Sigmoid colon (tissue), 6 donors: ENCODE measurements at regions not wholly inside any gene's neighbourhood (a gene's known extent, or its start where the extent isn't known, plus 50 kb on each side); places are given as distances from the start of the nearest gene placed in this dataset.

Experiments used
- DNase-seq: peaks from one replicate; pipeline ENCODE4 v3.0.0-alpha.2; 2019
- H3K27ac ChIP-seq, 4 donors: fragments of 200-600 bp; sonication (generic); one replicate each; pipeline ENCODE4 v1.5.1; 2016 to 2019; ENCODE audit warnings: mild to moderate bottlenecking in 1 of 4
- H3K27me3 ChIP-seq, 3 donors: fragments of 200-600 bp; sonication (generic); one replicate each; pipeline ENCODE4 v1.5.1; 2019; ENCODE audit warnings: mild to moderate bottlenecking in 1 of 3
- H3K36me3 ChIP-seq, 4 donors: fragments of 200-600 bp; sonication (generic); one replicate each; pipeline ENCODE4 v1.5.1; 2016 to 2019
- H3K4me1 ChIP-seq, 4 donors: fragments of 200-600 bp; sonication (generic); one replicate each; pipeline ENCODE4 v1.5.1; 2017 to 2019
- H3K4me3 ChIP-seq, 4 donors: fragments of 200-600 bp; sonication (generic); one replicate each; pipeline ENCODE4 v1.5.1; 2017 to 2019; ENCODE audit warnings: mild to moderate bottlenecking in 2 of 4, moderate library complexity in 1 of 4
- H3K9me3 ChIP-seq, 4 donors: fragments of 200-600 bp in 3 of 4; sonication (generic) in 3 of 4; one replicate each; pipeline versions ENCODE4 v1.5.1 to v1.6.1; 2013 to 2019
- CTCF ChIP-seq, 4 experiments: fragments of 450-650 bp in 3 of 4; fragments of 200-600 bp in 1 of 4; IDR thresholded peaks; one replicate each; pipeline ENCODE4 v1.5.1; 2016 to 2019; ENCODE audit warnings: antibody characterized with exemption in 4 of 4, mild to moderate bottlenecking in 3 of 4, moderate library complexity in 2 of 4
- EP300 ChIP-seq, 4 donors: sonication (generic); formaldehyde crosslinking; IDR thresholded peaks; one replicate each; pipeline ENCODE4 v1.6.1; 2017; ENCODE audit warnings: antibody characterized with exemption in 4 of 4
- POLR2A ChIP-seq, 2 donors: fragments of 450-650 bp; IDR thresholded peaks; one replicate each; pipeline ENCODE4 v1.6.1; 2016; ENCODE audit warnings: antibody characterized with exemption in 2 of 2, mild to moderate bottlenecking in 2 of 2, moderate library complexity in 2 of 2
- POLR2AphosphoS5 ChIP-seq, 4 donors: sonication (generic); formaldehyde crosslinking; IDR thresholded peaks; one replicate each; pipeline ENCODE4 v1.6.1; 2017; ENCODE audit warnings: antibody characterized with exemption in 4 of 4
- WGBS, 2 donors: extraction: QIAGEN DNeasy Blood & Tissue Kit; methylation state at CpG; one replicate each; pipeline ENCODE4 v1.1.7; 2013; 5-methylcytosine and 5-hydroxymethylcytosine counted together
- intact Hi-C: fragments of 100-400 bp; cut with DNase I; formaldehyde crosslinking; loops from one replicate; pipeline ENCODE4 v1.15.1; 2023
- donor health status: healthy with polysubstance abuse.
- donor health status: healthy.

- Histone ChIP-seq H3K9me3 (no peaks in the 10 kb centered on the region), H3K27ac (no peak overlapping the region), H3K27me3 (no peaks in the 10 kb centered on the region), H3K4me3 (no peak overlapping the region), H3K36me3 (no peaks in the 10 kb centered on the region), H3K4me1 (no peaks in the 10 kb centered on the region)
- DNase-seq: no peak
- TF ChIP-seq POLR2A (IDR thresholded peaks at IDR 0.05) (no peak), POLR2AphosphoS5 (IDR thresholded peaks at IDR 0.05) (no peak), EP300 (IDR thresholded peaks at IDR 0.05) (no peak), CTCF (IDR thresholded peaks at IDR 0.05) (no peak)
- intact Hi-C loops: no loop called here
- 81 to 86% methylated on average over 3 of the region's 3 CpGs for WGBS, 2 donors
Observed at GRCh38 chr3:65042675-65043074, 354.9 kb upstream of the ADAMTS9 start.

GRCh38 chr3:65039754-65040210, 352.0 kb upstream of the ADAMTS9 start:
- Histone ChIP-seq H3K4me3 (no peak overlapping the region), H3K27ac (no peak overlapping the region), H3K27me3 (no peaks in the 10 kb centered on the region), H3K4me1 (no peaks in the 10 kb centered on the region), H3K9me3 (no peaks in the 10 kb centered on the region), H3K36me3 (no peaks in the 10 kb centered on the region)
- TF ChIP-seq POLR2AphosphoS5 (IDR thresholded peaks at IDR 0.05) (no peak), POLR2A (IDR thresholded peaks at IDR 0.05) (no peak), EP300 (IDR thresholded peaks at IDR 0.05) (no peak), CTCF (IDR thresholded peaks at IDR 0.05) (no peak)
- WGBS, 2 donors: 94 to 97% methylated on average over 6 of the region's 6 CpGs
- no peak for DNase-seq
- intact Hi-C loops: no loop called here

DNA sequence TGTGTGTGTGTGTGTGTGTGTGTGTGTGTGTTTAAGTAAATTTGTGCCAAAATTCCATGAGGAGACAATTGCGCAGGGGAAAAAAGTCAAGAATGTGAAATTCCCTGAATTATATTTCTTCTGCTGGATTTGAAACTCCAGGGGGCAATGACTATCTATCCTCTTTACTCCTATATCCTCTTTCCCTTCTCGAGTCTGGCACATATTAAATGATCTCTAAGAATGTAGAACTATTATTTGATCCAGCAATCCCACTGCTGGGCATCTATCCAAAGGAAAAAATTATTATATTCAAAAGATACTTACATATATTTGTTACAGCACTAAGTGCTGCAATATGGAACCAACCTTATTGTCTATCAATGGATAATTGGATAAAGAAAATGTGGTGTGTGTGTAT, 350.1 kb upstream of the ADAMTS9 start:
- TF ChIP-seq POLR2A (IDR thresholded peaks at IDR 0.05) (no peak), CTCF (IDR thresholded peaks at IDR 0.05) (no peak), POLR2AphosphoS5 (IDR thresholded peaks at IDR 0.05) (no peak), EP300 (IDR thresholded peaks at IDR 0.05) (no peak)
- Histone ChIP-seq H3K27ac (no peak overlapping the region), H3K4me3 (no peak overlapping the region), H3K36me3 (no peaks in the 10 kb centered on the region), H3K4me1 (no peaks in the 10 kb centered on the region), H3K27me3 (no peaks in the 10 kb centered on the region), H3K9me3 (no peaks in the 10 kb centered on the region)
- WGBS, 2 donors: 69 to 84% methylated on average over 2 of the region's 2 CpGs
- intact Hi-C loops: no loop called here
- DNase-seq: no peak

GRCh38 chr3:65035246-65035645, 347.4 kb upstream of the ADAMTS9 start:
- peaks cover 0 to 5% (median 0%) of the 10 kb centered on the region in 4 donors for H3K4me1 ChIP-seq
- intact Hi-C loops: no loop called here
- 93 to 95% methylated on average over 2 of the region's 2 CpGs for WGBS, 2 donors
- no peak overlapping the region for H3K4me3 ChIP-seq
- no peaks in the 10 kb centered on the region for H3K27me3 ChIP-seq
- no peaks in the 10 kb centered on the region for H3K36me3 ChIP-seq
- no peak for DNase-seq
- no peak for TF ChIP-seq POLR2A (IDR thresholded peaks at IDR 0.05)
- TF ChIP-seq POLR2AphosphoS5 (IDR thresholded peaks at IDR 0.05): no peak
- TF ChIP-seq EP300 (IDR thresholded peaks at IDR 0.05): no peak
- TF ChIP-seq CTCF (IDR thresholded peaks at IDR 0.05): no peak
- no peaks in the 10 kb centered on the region for H3K9me3 ChIP-seq
- no peak overlapping the region for H3K27ac ChIP-seq

- 71 to 94% methylated on average over 2 of the region's 2 CpGs for WGBS, 2 donors
- intact Hi-C loops: no loop called here
Observed at GRCh38 chr3:65033576-65033975, 345.8 kb upstream of the ADAMTS9 start.

More at GRCh38 chr3:65033576-65033975, 345.8 kb upstream of the ADAMTS9 start:
- H3K9me3 ChIP-seq: no peaks in the 10 kb centered on the region
- DNase-seq: no peak
- H3K36me3 ChIP-seq: no peaks in the 10 kb centered on the region
- no peak for TF ChIP-seq POLR2A (IDR thresholded peaks at IDR 0.05)
- TF ChIP-seq EP300 (IDR thresholded peaks at IDR 0.05): no peak
- TF ChIP-seq POLR2AphosphoS5 (IDR thresholded peaks at IDR 0.05): no peak
- TF ChIP-seq CTCF (IDR thresholded peaks at IDR 0.05): no peak
- no peak overlapping the region for H3K4me3 ChIP-seq
- H3K27ac ChIP-seq: no peak overlapping the region
- H3K4me1 ChIP-seq: peaks cover 0 to 5% (median 0%) of the 10 kb centered on the region in 4 donors
- no peaks in the 10 kb centered on the region for H3K27me3 ChIP-seq
